Esophagus squamous epithelium (tissue), 4 donors: ENCODE measurements at regions not wholly inside any gene's neighbourhood (a gene's known extent, or its start where the extent isn't known, plus 50 kb on each side); places are given as distances from the start of the nearest gene placed in this dataset.

Source experiments
- POLR2A ChIP-seq, 4 donors: fragments of 450-650 bp; IDR thresholded peaks; one replicate each; pipeline ENCODE4 v1.6.1; 2017; ENCODE audit warnings: antibody characterized with exemption in 4 of 4, mild to moderate bottlenecking in 4 of 4, moderate library complexity in 3 of 4
- TF ChIP-seq, protein P1 (sequence below), 6 experiments: fragments of 450-650 bp in 4 of 6; fragments of 200-600 bp in 2 of 6; sonication (generic) in 2 of 6; IDR thresholded peaks; one replicate each; pipeline ENCODE4 v1.5.1; 2016 to 2019; ENCODE audit warnings: antibody characterized with exemption in 6 of 6, mild to moderate bottlenecking in 4 of 6, moderate library complexity in 4 of 6

GRCh38 chr5:25190521-25191000 lies 545.8 kb upstream of the CDH10 start:
- TF ChIP-seq, protein P1, sequence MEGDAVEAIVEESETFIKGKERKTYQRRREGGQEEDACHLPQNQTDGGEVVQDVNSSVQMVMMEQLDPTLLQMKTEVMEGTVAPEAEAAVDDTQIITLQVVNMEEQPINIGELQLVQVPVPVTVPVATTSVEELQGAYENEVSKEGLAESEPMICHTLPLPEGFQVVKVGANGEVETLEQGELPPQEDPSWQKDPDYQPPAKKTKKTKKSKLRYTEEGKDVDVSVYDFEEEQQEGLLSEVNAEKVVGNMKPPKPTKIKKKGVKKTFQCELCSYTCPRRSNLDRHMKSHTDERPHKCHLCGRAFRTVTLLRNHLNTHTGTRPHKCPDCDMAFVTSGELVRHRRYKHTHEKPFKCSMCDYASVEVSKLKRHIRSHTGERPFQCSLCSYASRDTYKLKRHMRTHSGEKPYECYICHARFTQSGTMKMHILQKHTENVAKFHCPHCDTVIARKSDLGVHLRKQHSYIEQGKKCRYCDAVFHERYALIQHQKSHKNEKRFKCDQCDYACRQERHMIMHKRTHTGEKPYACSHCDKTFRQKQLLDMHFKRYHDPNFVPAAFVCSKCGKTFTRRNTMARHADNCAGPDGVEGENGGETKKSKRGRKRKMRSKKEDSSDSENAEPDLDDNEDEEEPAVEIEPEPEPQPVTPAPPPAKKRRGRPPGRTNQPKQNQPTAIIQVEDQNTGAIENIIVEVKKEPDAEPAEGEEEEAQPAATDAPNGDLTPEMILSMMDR (IDR thresholded peaks at IDR 0.05), result no peak
- no peak for TF ChIP-seq POLR2A (IDR thresholded peaks at IDR 0.05)
